ENCODE measurements at regions not wholly inside any gene's neighbourhood (a gene's known extent, or its start where the extent isn't known, plus 50 kb on each side); places are given as distances from the start of the nearest gene placed in this dataset.
"Not testable (repeated sequence)": the region's sequence is repeated elsewhere in the genome, so short reads cannot be mapped to it uniquely, and the experiment has no call there.

DNA sequence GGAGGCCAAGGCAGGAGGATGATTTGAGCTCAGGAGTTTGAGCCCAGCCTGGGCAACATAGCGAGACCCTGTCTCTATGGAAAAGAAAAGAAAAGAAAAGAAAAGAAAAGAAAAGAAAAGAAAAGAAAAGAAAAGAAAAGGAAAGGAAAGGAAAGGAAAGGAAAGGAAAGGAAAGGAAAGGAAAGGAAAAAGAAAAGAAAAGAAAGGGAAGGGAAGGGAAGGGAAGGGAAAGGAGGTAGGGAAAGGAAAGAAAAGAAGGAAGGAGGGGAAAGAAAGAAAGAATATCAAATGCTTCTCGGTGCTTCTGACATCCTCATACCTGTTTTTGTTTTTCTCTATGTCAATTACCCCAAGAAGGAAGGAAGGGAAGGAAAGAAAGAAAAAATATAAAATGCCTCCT lies 181.2 kb upstream of the GRIA3 start:
- H3K9me3 ChIP-seq (ENCODE audit: insufficient read depth, low read depth, low read length); H3K4me1 ChIP-seq (ENCODE audit: control insufficient read depth in 1 of 2, insufficient read depth in 2 of 2, low read length in 2 of 2); H3K36me3 ChIP-seq (ENCODE audit: control insufficient read depth in 1 of 2, insufficient read depth in 2 of 2, low read length in 2 of 2); H4K12ac ChIP-seq (ENCODE audit: low read depth, low read length); H2BK5ac ChIP-seq (ENCODE audit: low read depth, low read length, poor library complexity); H3K18ac ChIP-seq (ENCODE audit: low read length); H3K14ac ChIP-seq (ENCODE audit: low read length); H2BK120ac ChIP-seq (ENCODE audit: insufficient read depth, low read length, poor library complexity); H3K4me3 ChIP-seq (ENCODE audit: low read depth, low read length); H3K27ac ChIP-seq (ENCODE audit: low read depth, low read length); H2BK12ac ChIP-seq (ENCODE audit: low read length); DNase-seq; H3K79me1 ChIP-seq (ENCODE audit: low read length); H2AK5ac ChIP-seq (ENCODE audit: low read length); H3K9ac ChIP-seq (ENCODE audit: low read length); H4K91ac ChIP-seq (ENCODE audit: low read depth, low read length); H2AFZ ChIP-seq (ENCODE audit: insufficient read depth, low read length, poor library complexity); H3K79me2 ChIP-seq (ENCODE audit: control insufficient read depth, insufficient read depth, low read length, poor library complexity); H3K23ac ChIP-seq (ENCODE audit: low read length); H3K4ac ChIP-seq (ENCODE audit: low read depth, low read length); H3K4me2 ChIP-seq (ENCODE audit: low read length); H3K27me3 ChIP-seq (ENCODE audit: insufficient read depth, low read length); H4K8ac ChIP-seq (ENCODE audit: low read depth, low read length): not testable (repeated sequence)
- WGBS (ENCODE audit: extremely low coverage, insufficient coverage, insufficient read length): no CpG with 5 or more reads among the region's 2 CpGs

DNA sequence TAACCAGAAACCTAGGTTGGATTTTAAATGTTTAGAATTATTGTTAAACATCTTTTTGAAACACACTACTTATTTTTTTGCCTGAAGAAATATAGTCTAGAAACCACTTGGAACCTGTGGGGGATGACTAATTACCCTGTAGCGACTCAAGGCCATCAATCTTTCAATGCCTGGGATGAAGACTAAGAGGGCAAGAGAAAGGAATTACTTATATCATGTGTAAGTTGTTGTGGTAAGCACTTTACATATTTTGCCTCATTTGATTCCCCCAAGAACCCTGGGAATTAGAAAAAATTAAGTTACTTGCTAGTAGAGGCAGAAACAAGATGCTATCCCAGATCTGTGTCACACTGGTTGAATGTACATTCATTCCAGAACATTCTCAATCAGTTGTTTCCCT lies 170.9 kb upstream of the GRIA3 start:
- Histone ChIP-seq H3K9ac (ENCODE audit: low read length) (no peak overlapping the region), H3K27ac (ENCODE audit: low read depth, low read length) (no peak overlapping the region), H3K23ac (ENCODE audit: low read length) (no peak overlapping the region), H2BK120ac (ENCODE audit: insufficient read depth, low read length, poor library complexity) (no peak overlapping the region), H3K79me2 (ENCODE audit: control insufficient read depth, insufficient read depth, low read length, poor library complexity) (no peaks in the 10 kb centered on the region), H3K4me3 (ENCODE audit: low read depth, low read length) (no peak overlapping the region), H3K18ac (ENCODE audit: low read length) (no peak overlapping the region), H3K9me3 (ENCODE audit: insufficient read depth, low read depth, low read length) (no peaks in the 10 kb centered on the region), H3K4ac (ENCODE audit: low read depth, low read length) (no peak overlapping the region), H4K8ac (ENCODE audit: low read depth, low read length) (no peak overlapping the region), H4K12ac (ENCODE audit: low read depth, low read length) (no peak overlapping the region), H3K27me3 (ENCODE audit: insufficient read depth, low read length) (no peaks in the 10 kb centered on the region), H2AK5ac (ENCODE audit: low read length) (no peak overlapping the region), H3K14ac (ENCODE audit: low read length) (no peak overlapping the region), H2AFZ (ENCODE audit: insufficient read depth, low read length, poor library complexity) (no peak overlapping the region), H3K36me3 (ENCODE audit: control insufficient read depth in 1 of 2, insufficient read depth in 2 of 2, low read length in 2 of 2) (no peaks in the 10 kb centered on the region), H3K79me1 (ENCODE audit: low read length) (no peaks in the 10 kb centered on the region), H2BK5ac (ENCODE audit: low read depth, low read length, poor library complexity) (no peak overlapping the region), H2BK12ac (ENCODE audit: low read length) (no peak overlapping the region), H3K4me2 (ENCODE audit: low read length) (no peak overlapping the region), H3K4me1 (ENCODE audit: control insufficient read depth in 1 of 2, insufficient read depth in 2 of 2, low read length in 2 of 2) (no peaks in the 10 kb centered on the region), H4K91ac (ENCODE audit: low read depth, low read length) (no peak overlapping the region)
- WGBS (ENCODE audit: extremely low coverage, insufficient coverage, insufficient read length): no CpG with 5 or more reads among the region's 1 CpG
- DNase-seq: no peak

DNA sequence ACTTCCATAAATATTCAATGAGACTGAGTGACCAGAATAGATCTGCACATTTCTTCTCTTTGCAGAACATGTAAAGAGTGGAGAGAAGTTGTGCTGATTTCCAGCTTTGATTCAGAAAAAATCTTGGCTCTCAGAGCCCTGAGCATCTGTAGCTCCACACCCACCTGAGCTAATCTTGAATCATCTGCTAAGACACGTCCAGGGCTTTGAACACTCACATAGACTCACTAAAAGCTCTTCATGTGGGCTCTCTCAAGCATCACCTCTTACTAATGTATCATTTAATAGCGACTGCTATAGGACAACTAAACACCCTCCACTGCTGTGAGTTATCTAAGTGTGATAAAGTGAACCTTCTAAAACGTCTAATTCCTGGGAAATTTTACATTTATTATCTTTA lies 147.7 kb upstream of the GRIA3 start:
- H3K27me3 ChIP-seq (ENCODE audit: insufficient read depth, low read length): no peaks in the 10 kb centered on the region
- no peak overlapping the region for H4K8ac ChIP-seq (ENCODE audit: low read depth, low read length)
- H3K79me2 ChIP-seq (ENCODE audit: control insufficient read depth, insufficient read depth, low read length, poor library complexity): no peaks in the 10 kb centered on the region
- H2AK5ac ChIP-seq (ENCODE audit: low read length): no peak overlapping the region
- H3K4ac ChIP-seq (ENCODE audit: low read depth, low read length): no peak overlapping the region
- no peak overlapping the region for H2BK120ac ChIP-seq (ENCODE audit: insufficient read depth, low read length, poor library complexity)
- no peaks in the 10 kb centered on the region for H3K9me3 ChIP-seq (ENCODE audit: insufficient read depth, low read depth, low read length)
- no peaks in the 10 kb centered on the region for H3K4me1 ChIP-seq (ENCODE audit: control insufficient read depth in 1 of 2, insufficient read depth in 2 of 2, low read length in 2 of 2)
- no peak overlapping the region for H2BK12ac ChIP-seq (ENCODE audit: low read length)
- H3K14ac ChIP-seq (ENCODE audit: low read length): no peak overlapping the region
- no peak overlapping the region for H4K12ac ChIP-seq (ENCODE audit: low read depth, low read length)
- no CpG with 5 or more reads among the region's 3 CpGs for WGBS (ENCODE audit: extremely low coverage, insufficient coverage, insufficient read length)
- H3K4me3 ChIP-seq (ENCODE audit: low read depth, low read length): no peak overlapping the region
- H3K4me2 ChIP-seq (ENCODE audit: low read length): no peak overlapping the region
- H3K18ac ChIP-seq (ENCODE audit: low read length): no peak overlapping the region
- no peak overlapping the region for H3K27ac ChIP-seq (ENCODE audit: low read depth, low read length)
- no peak overlapping the region for H3K9ac ChIP-seq (ENCODE audit: low read length)
- no peak overlapping the region for H4K91ac ChIP-seq (ENCODE audit: low read depth, low read length)
- no peak overlapping the region for H2AFZ ChIP-seq (ENCODE audit: insufficient read depth, low read length, poor library complexity)
- H3K36me3 ChIP-seq (ENCODE audit: control insufficient read depth in 1 of 2, insufficient read depth in 2 of 2, low read length in 2 of 2): no peaks in the 10 kb centered on the region
- no peak for DNase-seq
- no peak overlapping the region for H3K23ac ChIP-seq (ENCODE audit: low read length)
- no peaks in the 10 kb centered on the region for H3K79me1 ChIP-seq (ENCODE audit: low read length)
- H2BK5ac ChIP-seq (ENCODE audit: low read depth, low read length, poor library complexity): no peak overlapping the region

DNA sequence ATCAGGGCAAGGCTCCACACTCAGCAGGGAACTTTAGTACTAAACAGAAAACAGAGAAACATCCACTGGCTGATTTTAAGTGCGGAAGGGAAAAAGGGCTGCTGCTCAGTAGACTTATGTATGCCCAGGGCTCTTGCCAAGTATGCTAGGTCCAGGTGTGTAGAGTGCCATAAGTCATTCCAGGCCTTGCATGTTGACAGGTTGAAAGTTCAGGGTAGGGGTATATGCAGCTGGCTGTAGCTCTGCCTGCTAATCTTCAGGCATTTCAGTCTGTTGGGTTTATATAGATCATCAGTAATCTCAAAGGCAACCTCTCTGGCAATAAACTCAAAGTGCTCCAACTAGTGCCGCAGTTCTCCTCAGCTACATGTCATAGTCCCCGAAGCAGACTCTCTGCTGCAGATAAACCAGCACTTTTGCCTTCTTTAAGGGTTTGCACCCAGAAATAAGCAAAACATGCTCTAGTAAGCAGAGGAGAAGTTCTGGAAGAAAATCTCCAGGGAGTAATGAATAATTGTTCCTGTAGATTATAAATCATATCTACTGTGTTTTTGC lies 134.9 kb upstream of the GRIA3 start:
- Histone ChIP-seq H4K91ac (ENCODE audit: low read depth, low read length) (no peak overlapping the region), H2BK5ac (ENCODE audit: low read depth, low read length, poor library complexity) (no peak overlapping the region), H3K4me2 (ENCODE audit: low read length) (no peak overlapping the region), H3K18ac (ENCODE audit: low read length) (no peak overlapping the region), H3K9ac (ENCODE audit: low read length) (no peak overlapping the region), H2BK120ac (ENCODE audit: insufficient read depth, low read length, poor library complexity) (no peak overlapping the region), H3K4ac (ENCODE audit: low read depth, low read length) (no peak overlapping the region), H2BK12ac (ENCODE audit: low read length) (no peak overlapping the region), H3K79me1 (ENCODE audit: low read length) (no peaks in the 10 kb centered on the region), H3K27me3 (ENCODE audit: insufficient read depth, low read length) (no peaks in the 10 kb centered on the region), H3K9me3 (ENCODE audit: insufficient read depth, low read depth, low read length) (no peaks in the 10 kb centered on the region), H4K12ac (ENCODE audit: low read depth, low read length) (no peak overlapping the region), H3K4me1 (ENCODE audit: control insufficient read depth in 1 of 2, insufficient read depth in 2 of 2, low read length in 2 of 2) (no peaks in the 10 kb centered on the region), H2AFZ (ENCODE audit: insufficient read depth, low read length, poor library complexity) (no peak overlapping the region), H3K36me3 (ENCODE audit: control insufficient read depth in 1 of 2, insufficient read depth in 2 of 2, low read length in 2 of 2) (no peaks in the 10 kb centered on the region), H3K27ac (ENCODE audit: low read depth, low read length) (no peak overlapping the region), H3K14ac (ENCODE audit: low read length) (no peak overlapping the region), H3K4me3 (ENCODE audit: low read depth, low read length) (no peak overlapping the region), H3K23ac (ENCODE audit: low read length) (no peak overlapping the region), H2AK5ac (ENCODE audit: low read length) (no peak overlapping the region), H3K79me2 (ENCODE audit: control insufficient read depth, insufficient read depth, low read length, poor library complexity) (no peaks in the 10 kb centered on the region), H4K8ac (ENCODE audit: low read depth, low read length) (no peak overlapping the region)
- WGBS (ENCODE audit: extremely low coverage, insufficient coverage, insufficient read length): no CpG with 5 or more reads among the region's 3 CpGs
- no peak for DNase-seq
